Right hindlimb (tissue), 1 donor: ENCODE measurements at regions not wholly inside any gene's neighbourhood (a gene's known extent, or its start where the extent isn't known, plus 50 kb on each side); places are given as distances from the start of the nearest gene placed in this dataset.

Experiments
- DNase-seq: peaks from one replicate; pipeline ENCODE4 v3.0.0-alpha.2; 2018

DNA sequence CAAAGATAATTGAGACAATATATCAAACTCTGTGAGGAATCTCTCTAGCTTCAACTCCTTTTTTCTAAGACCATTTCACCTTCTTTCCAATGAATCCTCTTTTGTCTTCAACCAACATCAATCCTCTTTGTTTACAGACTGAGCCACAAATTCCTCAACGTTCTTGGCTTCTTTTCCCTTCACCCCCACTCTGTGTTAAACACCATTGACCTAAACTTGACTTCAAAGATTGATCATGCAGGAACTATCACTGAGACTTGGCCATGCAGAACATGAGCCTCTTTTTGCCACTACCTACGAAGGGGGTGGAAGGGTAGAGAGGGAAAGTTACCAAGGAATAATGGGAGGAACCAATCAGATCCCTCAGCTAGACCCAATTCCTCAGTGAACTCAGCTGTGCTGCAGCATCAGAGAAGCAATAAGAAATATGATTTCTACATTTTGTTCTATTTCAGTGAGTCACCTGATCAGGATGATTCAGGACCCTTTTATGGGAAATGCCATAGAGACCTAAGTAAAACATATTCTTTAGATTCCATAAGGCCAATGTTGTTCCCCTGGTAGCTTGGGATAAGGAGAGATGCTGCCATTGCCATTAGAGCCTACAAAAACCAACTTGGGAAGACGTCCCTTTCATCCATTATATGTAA lies 187.7 kb upstream of the RGMB start:
- no peak for DNase-seq

DNA sequence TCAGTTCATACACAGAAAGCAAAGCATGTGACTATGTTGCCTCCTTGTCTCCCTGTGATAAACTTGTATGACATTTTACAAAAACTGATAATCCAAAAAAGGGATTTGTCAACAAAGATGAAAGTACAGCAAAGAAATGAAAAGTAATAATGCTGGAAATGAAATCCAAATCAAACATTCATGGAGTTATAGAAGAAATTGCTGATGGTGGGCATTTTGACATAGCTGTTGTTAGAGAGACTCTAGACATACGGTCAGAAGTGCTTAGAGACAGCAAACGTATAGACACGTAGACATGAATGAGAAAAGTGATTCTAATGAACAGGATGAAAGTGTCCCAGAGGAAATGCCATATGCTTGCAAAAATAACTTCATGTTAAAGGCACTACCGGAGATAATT lies 186.9 kb upstream of the RGMB start:
- DNase-seq: no peak

DNA sequence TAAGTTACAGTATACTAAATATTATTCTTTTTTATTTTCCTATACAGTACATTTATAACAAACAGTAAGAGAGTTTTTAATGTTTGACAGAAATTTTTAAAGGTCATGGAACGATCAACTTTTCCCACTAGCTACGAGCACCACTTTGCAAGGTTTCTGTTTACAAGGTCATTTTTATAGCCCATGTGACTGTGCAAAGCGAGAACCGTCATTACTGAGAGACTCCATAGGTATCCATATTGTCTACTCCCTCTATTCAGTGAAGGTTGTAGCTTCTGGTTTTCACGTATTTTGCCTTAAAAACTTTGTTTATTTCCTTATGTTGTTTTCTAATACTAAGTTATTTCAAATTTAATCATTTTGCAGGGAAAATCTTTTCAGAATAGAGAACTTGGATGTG lies 186.3 kb upstream of the RGMB start:
- DNase-seq: no peak

DNA sequence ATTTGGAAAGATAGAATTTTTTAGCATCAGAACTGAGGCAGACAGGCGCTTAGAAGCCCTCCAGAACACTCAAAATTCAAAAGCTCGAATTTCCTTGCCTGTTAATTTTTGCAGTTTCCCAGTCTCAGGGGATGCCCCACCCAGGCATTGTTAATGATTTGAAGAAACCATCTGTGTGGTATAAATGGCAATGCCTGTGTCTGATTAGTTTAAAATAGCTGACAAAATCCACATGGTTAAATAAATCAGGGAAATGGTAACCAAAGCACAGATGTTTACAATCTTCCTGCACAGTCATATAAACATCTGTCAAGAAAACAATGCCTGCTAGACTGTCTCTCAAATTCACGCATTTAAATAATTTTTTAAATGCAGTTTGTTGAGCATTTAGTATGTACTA lies 185.2 kb upstream of the RGMB start:
- DNase-seq: no peak

DNA sequence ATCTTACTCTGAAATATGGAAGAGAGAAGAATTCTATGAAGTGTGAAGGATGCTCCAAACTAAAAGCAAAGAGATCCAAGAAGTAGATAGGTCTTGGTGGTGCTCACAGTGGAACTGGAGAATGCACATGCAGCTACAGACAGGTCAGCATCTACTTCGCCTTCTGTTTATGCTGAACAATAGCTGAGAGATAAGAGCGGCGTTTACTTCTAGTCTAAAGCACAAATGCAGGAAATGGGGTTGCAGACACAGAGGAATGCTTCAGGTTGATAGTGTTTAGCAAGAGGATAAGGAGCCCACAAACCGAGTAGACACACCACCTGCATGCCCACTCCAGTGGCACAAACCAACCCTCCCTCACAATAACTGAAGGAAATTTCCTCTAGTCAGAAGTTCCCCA lies 180.0 kb upstream of the RGMB start:
- no peak for DNase-seq

DNA sequence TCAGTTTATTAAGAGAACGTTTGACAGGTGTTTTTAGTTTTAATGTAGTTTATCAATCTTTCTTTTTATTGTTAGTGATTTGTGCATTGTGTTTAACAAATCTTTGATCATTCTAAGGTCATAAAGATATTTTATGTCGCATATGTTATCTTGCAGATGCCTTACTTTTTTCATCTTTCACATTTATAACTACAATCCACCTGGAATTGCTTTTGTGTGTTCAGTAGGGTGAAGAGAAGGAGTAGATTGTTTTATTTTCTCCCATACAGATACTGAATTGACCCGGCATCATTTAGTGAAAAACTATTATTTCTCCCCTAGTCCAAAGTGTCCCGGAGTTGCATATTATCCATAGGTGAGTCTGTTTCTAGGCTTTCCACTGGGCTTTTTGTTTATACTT lies 179.4 kb upstream of the RGMB start:
- no peak for DNase-seq

DNA sequence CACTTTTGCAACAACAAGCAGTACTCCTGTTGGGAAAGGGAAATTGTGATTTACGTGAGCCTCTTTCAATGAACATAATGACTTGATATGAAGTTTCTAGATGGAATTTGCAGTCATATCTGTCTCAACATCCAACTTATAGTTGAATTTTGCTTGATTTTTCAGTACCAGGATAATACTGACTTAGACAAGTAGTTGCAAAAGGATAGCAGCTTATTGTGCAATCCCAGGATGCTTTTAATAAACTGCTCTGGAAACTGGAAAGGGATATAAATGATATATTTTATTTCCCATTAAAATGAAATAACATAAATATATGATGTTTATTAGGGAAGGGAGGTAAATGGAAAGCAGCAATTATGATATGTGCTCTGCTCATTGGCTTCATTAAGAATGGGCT lies 174.4 kb upstream of the RGMB start:
- no peak for DNase-seq

DNA sequence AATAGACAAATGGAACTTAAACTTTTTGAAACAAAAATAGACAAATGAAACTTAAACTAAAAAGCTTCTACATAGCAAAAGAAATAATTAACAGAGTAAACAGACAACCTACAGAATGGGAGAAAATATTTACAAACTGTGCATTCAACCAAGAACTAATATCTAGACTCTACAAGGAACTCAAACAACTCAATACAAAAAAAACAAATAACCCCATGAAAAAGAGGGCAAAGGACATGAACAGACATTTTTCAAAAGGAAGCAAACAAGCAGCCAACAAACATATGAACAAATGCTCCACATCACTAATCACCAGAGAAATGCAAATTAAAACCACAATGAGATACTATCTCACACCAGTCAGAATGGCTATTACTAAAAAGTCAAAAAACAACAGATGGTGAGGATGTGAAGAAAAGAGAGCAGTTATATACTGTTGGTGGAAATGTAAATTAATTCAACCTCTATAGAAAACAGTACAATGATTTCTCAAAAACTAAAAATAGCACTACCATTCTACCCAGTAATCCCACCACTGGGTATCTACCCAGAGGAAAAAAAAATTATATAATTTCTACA lies 170.8 kb upstream of the RGMB start:
- DNase-seq: no peak

GRCh38 chr5:98603456-98603855 lies 170.0 kb upstream of the RGMB start:
- DNase-seq: no peak

GRCh38 chr5:98604301-98604700 lies 169.2 kb upstream of the RGMB start:
- DNase-seq: no peak

DNA sequence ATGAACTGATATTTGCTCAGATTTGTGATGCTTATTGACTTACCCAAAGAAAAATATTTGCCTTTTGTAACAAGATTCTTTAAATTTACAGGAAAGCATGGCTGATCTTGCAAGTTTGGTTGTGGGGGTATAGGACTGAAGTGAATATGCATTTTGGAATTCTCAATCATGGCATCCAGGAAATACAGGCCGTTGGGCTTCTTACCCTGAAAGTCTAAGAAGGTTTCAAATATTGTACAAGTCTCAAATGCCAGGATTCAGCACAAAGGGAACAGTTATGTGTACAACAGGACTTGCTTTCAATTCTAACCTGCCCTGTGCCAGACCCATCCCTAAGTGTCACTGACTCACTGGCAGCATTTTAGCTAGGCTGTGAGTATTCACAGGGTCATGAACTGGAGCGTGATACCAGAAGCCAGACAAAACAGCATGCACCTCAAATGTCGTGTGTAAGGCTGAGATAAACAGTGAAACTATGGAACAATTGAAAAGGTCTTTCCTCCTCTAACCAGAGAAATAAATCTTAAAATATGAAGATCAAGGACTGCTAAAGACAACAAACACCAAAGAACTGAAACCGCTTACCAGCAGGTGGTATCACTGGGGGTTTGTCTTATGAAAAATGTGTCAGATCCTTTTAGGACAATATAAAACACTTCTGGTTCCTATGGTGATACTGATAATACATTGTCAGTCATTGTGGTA lies 168.6 kb upstream of the RGMB start:
- DNase-seq: no peak

DNA sequence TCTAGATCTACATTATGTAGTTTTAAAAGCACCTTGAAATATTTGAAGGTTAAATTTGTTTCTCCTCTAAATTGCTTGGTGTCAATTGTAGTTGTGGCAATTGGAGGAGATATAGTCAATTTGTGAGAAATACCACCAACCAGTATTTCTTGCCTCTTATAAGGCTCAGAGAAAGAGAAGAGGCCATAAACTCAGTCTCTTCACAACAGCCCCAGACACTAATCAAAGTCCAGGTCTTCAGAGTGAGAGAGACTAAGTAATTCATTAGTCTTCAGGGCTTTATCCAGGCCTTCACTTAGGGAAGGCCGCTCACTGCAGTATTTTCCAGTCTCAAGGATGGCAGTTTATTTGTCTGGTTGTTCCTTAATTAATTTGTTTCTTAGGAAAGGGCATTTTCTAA lies 168.0 kb upstream of the RGMB start:
- DNase-seq: no peak

GRCh38 chr5:98606961-98607360 lies 166.5 kb upstream of the RGMB start:
- DNase-seq: no peak

DNA sequence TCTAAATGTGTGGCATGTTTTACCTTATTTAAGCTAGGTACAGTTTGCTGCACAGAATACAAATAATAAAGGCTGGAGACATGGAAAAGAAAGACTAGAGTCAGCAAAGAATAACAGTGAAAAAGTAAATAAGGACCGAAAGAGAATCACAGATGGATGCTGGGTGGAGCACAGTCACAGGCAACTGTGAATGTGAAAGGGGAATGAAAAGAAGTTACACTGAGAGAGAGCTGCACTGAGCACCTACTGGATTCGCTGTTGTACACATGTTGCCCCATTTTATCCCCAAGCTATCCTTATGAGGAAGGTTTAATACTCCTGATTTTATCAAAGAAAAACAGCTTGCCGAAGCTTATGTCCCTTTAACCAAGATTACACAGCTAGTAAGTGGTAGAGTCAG lies 165.4 kb upstream of the RGMB start:
- DNase-seq: no peak

DNA sequence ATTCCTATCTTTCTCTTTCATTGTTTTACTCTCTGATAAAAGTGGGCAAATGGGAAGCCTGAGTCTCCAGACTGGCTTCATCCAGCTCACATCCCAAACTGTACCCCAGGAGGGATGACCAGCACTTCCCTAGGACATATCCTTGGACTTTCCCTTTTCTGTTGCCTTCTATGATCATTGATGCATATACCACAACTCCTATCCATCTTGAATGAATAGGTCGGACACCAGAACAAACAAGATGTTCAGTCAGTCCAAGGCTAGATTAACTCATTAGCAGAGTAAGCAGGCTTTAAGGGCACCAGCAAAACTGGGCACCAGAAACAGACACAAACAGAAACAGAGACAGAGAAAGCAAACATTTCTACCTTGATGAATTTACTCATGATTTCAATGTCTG lies 159.1 kb upstream of the RGMB start:
- no peak for DNase-seq

GRCh38 chr5:98621821-98622220 lies 151.6 kb upstream of the RGMB start:
- DNase-seq: no peak

- DNase-seq: no peak
These were observed 149.2 kb upstream of the RGMB start for GRCh38 chr5:98624145-98624880.

- no peak for DNase-seq
These were observed 146.3 kb upstream of the RGMB start for GRCh38 chr5:98627121-98627520.

GRCh38 chr5:98630621-98631020 lies 142.8 kb upstream of the RGMB start:
- no peak for DNase-seq

DNA sequence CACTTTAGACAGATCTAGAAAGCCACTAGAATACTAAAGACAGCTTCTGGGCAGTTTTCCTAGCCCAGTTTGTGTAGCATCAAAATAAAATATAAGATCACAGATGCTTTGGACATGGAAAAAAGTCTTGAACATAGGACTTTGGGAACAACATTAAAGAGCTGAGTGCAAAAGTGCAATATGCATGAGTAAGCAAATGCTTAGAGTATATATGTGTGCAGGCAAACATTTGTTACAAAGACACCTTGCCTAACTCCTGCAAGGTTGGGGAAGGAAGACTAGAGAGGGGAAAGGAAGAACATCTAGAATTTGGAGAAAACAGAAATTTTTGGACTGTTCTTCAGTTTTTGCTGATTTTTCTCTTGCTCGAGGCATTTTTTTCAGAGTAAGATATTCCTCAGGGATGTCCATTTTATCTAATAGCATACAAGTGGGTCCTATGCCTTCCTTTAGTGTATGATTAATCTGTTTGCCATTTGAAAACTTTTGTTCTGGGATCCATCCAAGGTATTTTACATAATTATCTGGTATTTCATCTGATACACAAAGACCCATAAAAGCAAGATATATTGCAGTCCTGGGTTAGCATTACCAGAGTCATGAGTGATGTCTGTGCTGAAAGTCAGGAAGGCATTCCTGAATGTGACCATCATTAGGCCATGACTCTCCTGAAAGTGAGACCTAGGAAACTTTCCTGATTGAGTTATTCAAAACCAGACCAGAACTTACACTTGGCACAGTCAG lies 142.0 kb upstream of the RGMB start:
- DNase-seq: no peak

DNA sequence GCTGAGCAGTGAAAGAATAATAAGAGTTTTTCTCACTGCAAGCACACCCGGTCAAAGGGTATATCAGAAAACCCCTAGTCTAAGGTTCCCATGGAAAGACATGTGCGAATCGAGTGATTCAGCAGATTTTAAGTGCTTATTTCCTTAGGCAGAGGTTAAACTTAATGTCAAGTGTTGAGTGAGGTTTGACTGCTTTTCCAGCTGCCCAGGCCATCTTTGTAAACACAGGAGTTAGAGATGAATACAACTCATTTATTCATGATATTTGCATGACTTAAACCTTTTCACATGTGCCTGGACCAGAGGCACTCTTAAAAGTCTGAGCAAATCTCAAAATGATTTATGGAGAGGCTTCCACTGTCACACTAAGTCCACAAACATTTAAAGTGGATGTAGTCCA lies 137.8 kb upstream of the RGMB start:
- no peak for DNase-seq

DNA sequence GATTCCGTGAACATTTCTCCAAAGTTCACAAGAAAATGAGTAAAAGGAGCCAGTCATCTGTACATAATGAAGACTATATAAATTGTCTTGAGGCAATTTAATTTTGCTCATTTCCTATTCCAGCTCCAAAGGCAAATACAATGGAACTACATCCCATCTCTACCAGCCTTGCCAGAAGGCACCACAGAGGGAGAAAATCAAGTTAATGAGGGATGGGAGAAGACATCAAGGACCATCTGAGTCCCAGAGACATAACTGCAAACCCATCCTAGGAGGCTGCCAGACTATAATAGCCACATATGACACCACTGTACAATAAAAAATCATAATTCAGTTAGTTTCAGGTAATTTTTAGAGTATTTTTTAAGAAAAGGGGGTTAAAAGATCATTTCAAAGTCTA lies 136.3 kb upstream of the RGMB start:
- DNase-seq: no peak

DNA sequence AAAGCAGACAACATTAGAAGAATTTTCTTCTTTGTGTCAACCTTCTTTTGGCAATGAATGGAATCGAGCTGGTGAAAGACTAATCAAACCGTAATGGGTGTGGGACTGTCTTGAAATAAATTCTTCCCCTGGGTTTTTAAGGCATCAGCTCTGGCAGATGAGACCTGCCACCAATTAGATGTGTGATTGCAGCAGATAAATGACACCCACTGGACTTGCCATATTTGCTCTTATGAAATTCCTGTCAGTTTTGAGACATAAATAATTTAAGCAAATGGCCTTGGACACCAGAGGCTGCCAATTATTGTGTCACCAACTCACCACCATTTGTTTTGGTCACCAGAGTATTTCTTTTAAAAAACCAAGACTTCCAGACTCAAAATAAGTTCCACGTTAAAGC lies 135.9 kb upstream of the RGMB start:
- DNase-seq: no peak
